Hepatocyte (in vitro differentiated cells): ENCODE measurements at regions not wholly inside any gene's neighbourhood (a gene's known extent, or its start where the extent isn't known, plus 50 kb on each side); places are given as distances from the start of the nearest gene placed in this dataset.

Experiments
- CTCF ChIP-seq: fragments of 200-600 bp; sonication (generic); IDR thresholded peaks from 2 replicates; pipeline ENCODE4 v1.5.1; 2016; ENCODE audit warnings: antibody characterized with exemption, mild to moderate bottlenecking; ENCODE audit not compliant: poor library complexity
- EZH2 ChIP-seq: fragments of 200-600 bp; sonication (generic); IDR thresholded peaks from 2 replicates; pipeline ENCODE4 v1.6.1; 2016; ENCODE audit warnings: antibody characterized with exemption, mild to moderate bottlenecking, borderline replicate concordance
- EZH2phosphoT487 ChIP-seq: fragments of 200-600 bp; sonication (generic); IDR thresholded peaks from one replicate; pipeline ENCODE4 v1.6.1; 2018; ENCODE audit warnings: antibody characterized with exemption, mild to moderate bottlenecking, low read depth, moderate library complexity; ENCODE audit not compliant: unreplicated experiment, severe bottlenecking

- TF ChIP-seq CTCF, result no peak
- no peak for TF ChIP-seq EZH2
- TF ChIP-seq EZH2phosphoT487, result no peak
Measured at GRCh38 chr14:25122843-25123242, 72.9 kb upstream of the STXBP6 start.
